SK-N-SH treated with all-trans-retinoic acid at 6 μM for 48 hours (cell line): ENCODE measurements at regions not wholly inside any gene's neighbourhood (a gene's known extent, or its start where the extent isn't known, plus 50 kb on each side); places are given as distances from the start of the nearest gene placed in this dataset.

ENCODE experiments used
- ATAC-seq: fragments of 200-7000 bp; cut with Tn5 transposase; 3 replicates; pipeline ENCODE4 v1.9.1; 2020; ENCODE audit warnings: mild to moderate bottlenecking, moderate library complexity
- ARNTL ChIP-seq: fragments of 450-650 bp; formaldehyde crosslinking; IDR thresholded peaks from 2 replicates; pipeline ENCODE4 v1.5.0; 2020; ENCODE audit warnings: low read depth, mild to moderate bottlenecking, moderate library complexity, borderline replicate concordance
- BACH2 ChIP-seq: fragments of 250-450 bp; sonication (Bioruptor Pico); IDR thresholded peaks from 2 replicates; pipeline ENCODE4 v1.9.0; 2021; ENCODE audit warnings: mild to moderate bottlenecking, borderline replicate concordance
- CSDC2 ChIP-seq: fragments of 250-450 bp; sonication (Bioruptor Pico); IDR thresholded peaks from 2 replicates; pipeline ENCODE4 v1.5.0; 2020; ENCODE audit warnings: mild to moderate bottlenecking, moderate library complexity
- ESRRG ChIP-seq: fragments of 250-450 bp; sonication (Bioruptor Pico); IDR thresholded peaks from 2 replicates; pipeline ENCODE4 v1.6.1; 2021; ENCODE audit warnings: mild to moderate bottlenecking
- GLIS3 ChIP-seq: fragments of 250-450 bp; sonication (Bioruptor Pico); IDR thresholded peaks from 2 replicates; pipeline ENCODE4 v1.5.0; 2020; ENCODE audit warnings: mild to moderate bottlenecking, moderate library complexity
- PPARA ChIP-seq: fragments of 250-450 bp; sonication (Bioruptor Pico); IDR thresholded peaks from 2 replicates; pipeline ENCODE4 v1.5.0; 2020; ENCODE audit warnings: mild to moderate bottlenecking, borderline replicate concordance
- RARB ChIP-seq: fragments of 250-450 bp; sonication (Bioruptor Pico); IDR thresholded peaks from 2 replicates; pipeline ENCODE4 v1.8.0; 2021; ENCODE audit warnings: mild to moderate bottlenecking, moderate library complexity
- SNAI2 ChIP-seq: fragments of 250-450 bp; sonication (Bioruptor Pico); IDR thresholded peaks from 2 replicates; pipeline ENCODE4 v1.5.0; 2020; ENCODE audit warnings: mild to moderate bottlenecking, moderate library complexity
- TCF4 ChIP-seq: fragments of 250-450 bp; sonication (Bioruptor Pico); IDR thresholded peaks from 2 replicates; pipeline ENCODE4 v1.8.0; 2021; ENCODE audit warnings: mild to moderate bottlenecking, moderate library complexity, borderline replicate concordance
- TOX ChIP-seq: fragments of 250-450 bp; sonication (Bioruptor Pico); IDR thresholded peaks from 2 replicates; pipeline ENCODE4 v1.8.0; 2021; ENCODE audit warnings: mild to moderate bottlenecking, moderate library complexity, borderline replicate concordance
- ZFP3 ChIP-seq: fragments of 250-450 bp; sonication (Bioruptor Pico); IDR thresholded peaks from 2 replicates; pipeline ENCODE4 v1.5.0; 2020; ENCODE audit warnings: mild to moderate bottlenecking, moderate library complexity
- ZFP30 ChIP-seq: fragments of 450-650 bp; formaldehyde crosslinking; IDR thresholded peaks from 2 replicates; pipeline ENCODE4 v1.5.0; 2022; ENCODE audit warnings: mild to moderate bottlenecking, moderate library complexity
- ZNF565 ChIP-seq: fragments of 450-650 bp; formaldehyde crosslinking; conservative IDR thresholded peaks from 2 replicates; pipeline ENCODE4 v1.5.0; 2020; ENCODE audit warnings: low read depth, mild to moderate bottlenecking, moderate library complexity
- ZNF70 ChIP-seq: fragments of 450-650 bp; formaldehyde crosslinking; IDR thresholded peaks from 2 replicates; pipeline ENCODE4 v1.5.0; 2020; ENCODE audit warnings: mild to moderate bottlenecking, moderate library complexity
- ZNF8 ChIP-seq: fragments of 450-650 bp; formaldehyde crosslinking; IDR thresholded peaks from 2 replicates; pipeline ENCODE4 v1.5.0; 2020; ENCODE audit warnings: mild to moderate bottlenecking, moderate library complexity
- TF ChIP-seq, protein P1 (sequence below): fragments of 250-450 bp; sonication (Bioruptor Pico); IDR thresholded peaks from 2 replicates; pipeline ENCODE4 v1.5.1; 2021; ENCODE audit warnings: mild to moderate bottlenecking, moderate library complexity
- TF ChIP-seq, protein P2 (sequence below): fragments of 250-450 bp; sonication (Bioruptor Pico); IDR thresholded peaks from 2 replicates; pipeline ENCODE4 v1.5.1; 2020; ENCODE audit warnings: low read depth, mild to moderate bottlenecking, moderate library complexity
- TF ChIP-seq, protein P3 (sequence below): fragments of 250-450 bp; sonication (Bioruptor Pico); IDR thresholded peaks from 2 replicates; pipeline ENCODE4 v1.5.0; 2020; ENCODE audit warnings: mild to moderate bottlenecking, moderate library complexity
- TF ChIP-seq, protein P4 (sequence below): fragments of 250-450 bp; sonication (Bioruptor Pico); IDR thresholded peaks from 2 replicates; pipeline ENCODE4 v1.8.0; 2021; ENCODE audit warnings: low read depth, mild to moderate bottlenecking, moderate library complexity, borderline replicate concordance
- TF ChIP-seq, protein P5 (sequence below): fragments of 250-450 bp; sonication (Bioruptor Pico); IDR thresholded peaks from 2 replicates; pipeline ENCODE4 v1.8.0; 2020; ENCODE audit warnings: mild to moderate bottlenecking, moderate library complexity, borderline replicate concordance

DNA sequence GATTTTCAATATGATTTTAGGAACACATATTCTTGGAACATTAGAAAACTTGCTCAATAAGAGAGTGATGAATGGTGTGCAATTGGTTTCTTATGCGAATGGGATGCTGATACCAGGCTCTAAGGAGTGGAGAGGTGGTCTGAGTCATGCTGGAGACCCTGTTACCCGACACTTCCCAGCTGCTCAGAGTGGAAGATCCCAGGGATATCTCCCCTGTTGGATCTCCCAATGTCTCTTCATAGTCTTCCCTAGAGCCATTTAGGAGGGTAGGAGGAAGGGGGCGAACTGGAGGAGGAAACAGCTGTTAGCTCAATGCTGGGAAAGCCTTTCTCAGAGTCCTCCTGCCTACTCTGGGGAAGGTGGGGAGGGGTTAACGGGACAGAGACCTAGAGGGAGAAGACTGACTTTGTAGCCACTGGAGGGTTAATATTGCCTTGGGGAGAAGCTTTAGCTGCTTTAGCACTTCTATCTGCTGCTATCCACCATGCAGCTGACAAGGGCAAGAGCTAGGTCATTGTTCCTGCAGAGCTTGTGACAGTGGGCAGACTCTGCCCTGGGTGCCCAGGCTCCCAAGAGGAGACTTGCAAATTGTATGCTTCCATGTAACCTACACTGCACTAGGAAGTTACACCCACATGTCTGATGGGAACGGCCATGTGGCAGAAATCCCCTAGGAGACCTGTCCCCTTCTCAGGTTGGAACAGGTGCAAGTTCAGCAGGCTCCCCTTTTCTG, 301.0 kb downstream of the GADD45G start:
- no peak for ATAC-seq
- TF ChIP-seq TOX (CRISPR knock-in tag) (no peak), ZNF565 (CRISPR knock-in tag) (no peak), GLIS3 (no peak), ZNF8 (CRISPR knock-in tag) (no peak), ZNF70 (CRISPR knock-in tag) (no peak), ESRRG (CRISPR knock-in tag) (no peak), BACH2 (CRISPR knock-in tag) (no peak)

DNA sequence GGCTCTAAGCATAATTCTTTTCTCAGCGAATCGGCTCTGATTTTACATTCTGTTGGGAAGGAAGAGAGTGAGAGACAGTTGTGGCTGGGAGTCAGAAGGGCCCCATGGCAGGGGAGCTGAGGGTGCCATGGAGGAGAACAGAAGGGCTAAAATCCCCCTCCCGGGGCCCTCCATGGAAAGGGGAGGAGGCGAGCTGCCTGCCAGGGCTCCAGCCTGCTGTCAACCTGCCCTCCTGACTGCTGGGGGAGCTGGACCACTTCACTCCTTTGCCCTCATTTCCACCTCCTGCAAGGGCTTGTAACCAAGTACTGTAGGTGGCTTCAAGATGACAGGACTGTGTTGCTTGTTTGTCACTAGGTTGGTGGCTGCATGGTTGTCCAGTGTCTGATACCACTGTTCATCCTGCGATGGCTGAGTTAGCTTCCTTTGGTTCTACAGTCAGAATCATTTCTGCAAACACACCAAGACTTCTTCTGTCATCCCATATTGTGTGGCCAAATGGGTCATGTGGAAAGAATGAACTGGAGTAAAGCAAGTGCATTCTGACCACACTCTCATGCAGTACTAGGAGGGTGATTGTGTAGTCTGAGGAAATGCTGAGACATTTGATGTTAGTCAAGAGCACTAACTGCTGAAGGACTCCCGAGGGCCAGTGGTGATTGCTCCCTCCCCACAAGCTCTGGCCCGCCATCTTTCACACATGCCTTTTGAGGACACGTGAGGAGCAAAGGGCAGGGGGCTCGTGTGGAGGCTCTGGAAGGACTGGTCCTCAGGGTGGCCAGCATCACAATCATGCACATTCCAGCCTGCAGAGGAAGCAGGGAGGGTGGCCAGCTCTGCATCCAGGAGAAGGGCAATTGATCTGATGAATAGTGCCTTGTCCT, 307.2 kb downstream of the GADD45G start:
- no peak for ATAC-seq
- TF ChIP-seq, protein P1, sequence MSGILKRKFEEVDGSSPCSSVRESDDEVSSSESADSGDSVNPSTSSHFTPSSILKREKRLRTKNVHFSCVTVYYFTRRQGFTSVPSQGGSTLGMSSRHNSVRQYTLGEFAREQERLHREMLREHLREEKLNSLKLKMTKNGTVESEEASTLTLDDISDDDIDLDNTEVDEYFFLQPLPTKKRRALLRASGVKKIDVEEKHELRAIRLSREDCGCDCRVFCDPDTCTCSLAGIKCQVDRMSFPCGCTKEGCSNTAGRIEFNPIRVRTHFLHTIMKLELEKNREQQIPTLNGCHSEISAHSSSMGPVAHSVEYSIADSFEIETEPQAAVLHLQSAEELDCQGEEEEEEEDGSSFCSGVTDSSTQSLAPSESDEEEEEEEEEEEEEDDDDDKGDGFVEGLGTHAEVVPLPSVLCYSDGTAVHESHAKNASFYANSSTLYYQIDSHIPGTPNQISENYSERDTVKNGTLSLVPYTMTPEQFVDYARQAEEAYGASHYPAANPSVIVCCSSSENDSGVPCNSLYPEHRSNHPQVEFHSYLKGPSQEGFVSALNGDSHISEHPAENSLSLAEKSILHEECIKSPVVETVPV: no peak
- TF ChIP-seq, protein P2, sequence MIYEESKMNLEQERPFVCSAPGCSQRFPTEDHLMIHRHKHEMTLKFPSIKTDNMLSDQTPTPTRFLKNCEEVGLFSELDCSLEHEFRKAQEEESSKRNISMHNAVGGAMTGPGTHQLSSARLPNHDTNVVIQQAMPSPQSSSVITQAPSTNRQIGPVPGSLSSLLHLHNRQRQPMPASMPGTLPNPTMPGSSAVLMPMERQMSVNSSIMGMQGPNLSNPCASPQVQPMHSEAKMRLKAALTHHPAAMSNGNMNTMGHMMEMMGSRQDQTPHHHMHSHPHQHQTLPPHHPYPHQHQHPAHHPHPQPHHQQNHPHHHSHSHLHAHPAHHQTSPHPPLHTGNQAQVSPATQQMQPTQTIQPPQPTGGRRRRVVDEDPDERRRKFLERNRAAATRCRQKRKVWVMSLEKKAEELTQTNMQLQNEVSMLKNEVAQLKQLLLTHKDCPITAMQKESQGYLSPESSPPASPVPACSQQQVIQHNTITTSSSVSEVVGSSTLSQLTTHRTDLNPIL: no peak
- TF ChIP-seq CSDC2 (CRISPR knock-in tag) (no peak), RARB (CRISPR knock-in tag) (no peak), SNAI2 (CRISPR knock-in tag) (no peak), TCF4 (CRISPR knock-in tag) (no peak), GLIS3 (no peak), PPARA (no peak), ZNF565 (CRISPR knock-in tag) (no peak), ZNF8 (CRISPR knock-in tag) (no peak), ESRRG (CRISPR knock-in tag) (no peak), TOX (CRISPR knock-in tag) (no peak), ZFP30 (CRISPR knock-in tag) (no peak), ARNTL (no peak), ZFP3 (CRISPR knock-in tag) (no peak), BACH2 (CRISPR knock-in tag) (no peak)
- TF ChIP-seq, protein P3, sequence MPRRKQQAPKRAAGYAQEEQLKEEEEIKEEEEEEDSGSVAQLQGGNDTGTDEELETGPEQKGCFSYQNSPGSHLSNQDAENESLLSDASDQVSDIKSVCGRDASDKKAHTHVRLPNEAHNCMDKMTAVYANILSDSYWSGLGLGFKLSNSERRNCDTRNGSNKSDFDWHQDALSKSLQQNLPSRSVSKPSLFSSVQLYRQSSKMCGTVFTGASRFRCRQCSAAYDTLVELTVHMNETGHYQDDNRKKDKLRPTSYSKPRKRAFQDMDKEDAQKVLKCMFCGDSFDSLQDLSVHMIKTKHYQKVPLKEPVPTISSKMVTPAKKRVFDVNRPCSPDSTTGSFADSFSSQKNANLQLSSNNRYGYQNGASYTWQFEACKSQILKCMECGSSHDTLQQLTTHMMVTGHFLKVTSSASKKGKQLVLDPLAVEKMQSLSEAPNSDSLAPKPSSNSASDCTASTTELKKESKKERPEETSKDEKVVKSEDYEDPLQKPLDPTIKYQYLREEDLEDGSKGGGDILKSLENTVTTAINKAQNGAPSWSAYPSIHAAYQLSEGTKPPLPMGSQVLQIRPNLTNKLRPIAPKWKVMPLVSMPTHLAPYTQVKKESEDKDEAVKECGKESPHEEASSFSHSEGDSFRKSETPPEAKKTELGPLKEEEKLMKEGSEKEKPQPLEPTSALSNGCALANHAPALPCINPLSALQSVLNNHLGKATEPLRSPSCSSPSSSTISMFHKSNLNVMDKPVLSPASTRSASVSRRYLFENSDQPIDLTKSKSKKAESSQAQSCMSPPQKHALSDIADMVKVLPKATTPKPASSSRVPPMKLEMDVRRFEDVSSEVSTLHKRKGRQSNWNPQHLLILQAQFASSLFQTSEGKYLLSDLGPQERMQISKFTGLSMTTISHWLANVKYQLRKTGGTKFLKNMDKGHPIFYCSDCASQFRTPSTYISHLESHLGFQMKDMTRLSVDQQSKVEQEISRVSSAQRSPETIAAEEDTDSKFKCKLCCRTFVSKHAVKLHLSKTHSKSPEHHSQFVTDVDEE (CRISPR knock-in tag): no peak
- TF ChIP-seq, protein P4, sequence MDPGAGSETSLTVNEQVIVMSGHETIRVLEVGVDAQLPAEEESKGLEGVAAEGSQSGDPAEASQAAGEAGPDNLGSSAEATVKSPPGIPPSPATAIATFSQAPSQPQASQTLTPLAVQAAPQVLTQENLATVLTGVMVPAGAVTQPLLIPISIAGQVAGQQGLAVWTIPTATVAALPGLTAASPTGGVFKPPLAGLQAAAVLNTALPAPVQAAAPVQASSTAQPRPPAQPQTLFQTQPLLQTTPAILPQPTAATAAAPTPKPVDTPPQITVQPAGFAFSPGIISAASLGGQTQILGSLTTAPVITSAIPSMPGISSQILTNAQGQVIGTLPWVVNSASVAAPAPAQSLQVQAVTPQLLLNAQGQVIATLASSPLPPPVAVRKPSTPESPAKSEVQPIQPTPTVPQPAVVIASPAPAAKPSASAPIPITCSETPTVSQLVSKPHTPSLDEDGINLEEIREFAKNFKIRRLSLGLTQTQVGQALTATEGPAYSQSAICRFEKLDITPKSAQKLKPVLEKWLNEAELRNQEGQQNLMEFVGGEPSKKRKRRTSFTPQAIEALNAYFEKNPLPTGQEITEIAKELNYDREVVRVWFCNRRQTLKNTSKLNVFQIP (CRISPR knock-in tag): no peak
- TF ChIP-seq, protein P5, sequence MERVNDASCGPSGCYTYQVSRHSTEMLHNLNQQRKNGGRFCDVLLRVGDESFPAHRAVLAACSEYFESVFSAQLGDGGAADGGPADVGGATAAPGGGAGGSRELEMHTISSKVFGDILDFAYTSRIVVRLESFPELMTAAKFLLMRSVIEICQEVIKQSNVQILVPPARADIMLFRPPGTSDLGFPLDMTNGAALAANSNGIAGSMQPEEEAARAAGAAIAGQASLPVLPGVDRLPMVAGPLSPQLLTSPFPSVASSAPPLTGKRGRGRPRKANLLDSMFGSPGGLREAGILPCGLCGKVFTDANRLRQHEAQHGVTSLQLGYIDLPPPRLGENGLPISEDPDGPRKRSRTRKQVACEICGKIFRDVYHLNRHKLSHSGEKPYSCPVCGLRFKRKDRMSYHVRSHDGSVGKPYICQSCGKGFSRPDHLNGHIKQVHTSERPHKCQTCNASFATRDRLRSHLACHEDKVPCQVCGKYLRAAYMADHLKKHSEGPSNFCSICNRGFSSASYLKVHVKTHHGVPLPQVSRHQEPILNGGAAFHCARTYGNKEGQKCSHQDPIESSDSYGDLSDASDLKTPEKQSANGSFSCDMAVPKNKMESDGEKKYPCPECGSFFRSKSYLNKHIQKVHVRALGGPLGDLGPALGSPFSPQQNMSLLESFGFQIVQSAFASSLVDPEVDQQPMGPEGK (CRISPR knock-in tag): no peak
